Hepatocyte (in vitro differentiated cells): ENCODE measurements at regions not wholly inside any gene's neighbourhood (a gene's known extent, or its start where the extent isn't known, plus 50 kb on each side); places are given as distances from the start of the nearest gene placed in this dataset.

ENCODE experiments used
- EZH2 ChIP-seq: fragments of 200-600 bp; sonication (generic); IDR thresholded peaks from 2 replicates; pipeline ENCODE4 v1.6.1; 2016; ENCODE audit warnings: antibody characterized with exemption, mild to moderate bottlenecking, borderline replicate concordance
- TF ChIP-seq, protein P1 (sequence below): fragments of 200-600 bp; sonication (generic); IDR thresholded peaks from 2 replicates; pipeline ENCODE4 v1.5.1; 2016; ENCODE audit warnings: antibody characterized with exemption, mild to moderate bottlenecking; ENCODE audit not compliant: poor library complexity

DNA sequence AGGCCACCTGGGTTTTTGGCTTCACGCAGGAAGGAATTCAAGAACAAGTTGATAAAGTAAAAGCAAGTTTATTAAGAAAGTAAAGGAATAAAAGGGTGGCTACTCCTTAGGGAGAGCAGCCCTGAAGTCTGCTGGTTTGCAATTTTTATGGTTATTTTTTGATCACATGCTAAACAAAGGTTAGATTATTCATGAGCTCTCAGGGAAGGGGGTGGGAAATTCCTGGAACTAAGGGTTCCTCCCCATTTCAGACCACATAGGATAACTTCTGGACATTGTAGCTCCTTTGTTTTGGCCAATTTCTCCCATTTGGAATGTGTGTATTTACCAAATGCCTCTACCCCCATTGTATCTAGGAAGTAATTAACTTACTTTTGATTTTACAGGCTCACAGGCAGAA lies 63.9 kb upstream of the SYK start:
- TF ChIP-seq, protein P1, sequence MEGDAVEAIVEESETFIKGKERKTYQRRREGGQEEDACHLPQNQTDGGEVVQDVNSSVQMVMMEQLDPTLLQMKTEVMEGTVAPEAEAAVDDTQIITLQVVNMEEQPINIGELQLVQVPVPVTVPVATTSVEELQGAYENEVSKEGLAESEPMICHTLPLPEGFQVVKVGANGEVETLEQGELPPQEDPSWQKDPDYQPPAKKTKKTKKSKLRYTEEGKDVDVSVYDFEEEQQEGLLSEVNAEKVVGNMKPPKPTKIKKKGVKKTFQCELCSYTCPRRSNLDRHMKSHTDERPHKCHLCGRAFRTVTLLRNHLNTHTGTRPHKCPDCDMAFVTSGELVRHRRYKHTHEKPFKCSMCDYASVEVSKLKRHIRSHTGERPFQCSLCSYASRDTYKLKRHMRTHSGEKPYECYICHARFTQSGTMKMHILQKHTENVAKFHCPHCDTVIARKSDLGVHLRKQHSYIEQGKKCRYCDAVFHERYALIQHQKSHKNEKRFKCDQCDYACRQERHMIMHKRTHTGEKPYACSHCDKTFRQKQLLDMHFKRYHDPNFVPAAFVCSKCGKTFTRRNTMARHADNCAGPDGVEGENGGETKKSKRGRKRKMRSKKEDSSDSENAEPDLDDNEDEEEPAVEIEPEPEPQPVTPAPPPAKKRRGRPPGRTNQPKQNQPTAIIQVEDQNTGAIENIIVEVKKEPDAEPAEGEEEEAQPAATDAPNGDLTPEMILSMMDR: no peak
- TF ChIP-seq EZH2: no peak
